ENCODE measurements at regions not wholly inside any gene's neighbourhood (a gene's known extent, or its start where the extent isn't known, plus 50 kb on each side); places are given as distances from the start of the nearest gene placed in this dataset.
"Not testable (repeated sequence)": the region's sequence is repeated elsewhere in the genome, so short reads cannot be mapped to it uniquely, and the experiment has no call there.

DNA sequence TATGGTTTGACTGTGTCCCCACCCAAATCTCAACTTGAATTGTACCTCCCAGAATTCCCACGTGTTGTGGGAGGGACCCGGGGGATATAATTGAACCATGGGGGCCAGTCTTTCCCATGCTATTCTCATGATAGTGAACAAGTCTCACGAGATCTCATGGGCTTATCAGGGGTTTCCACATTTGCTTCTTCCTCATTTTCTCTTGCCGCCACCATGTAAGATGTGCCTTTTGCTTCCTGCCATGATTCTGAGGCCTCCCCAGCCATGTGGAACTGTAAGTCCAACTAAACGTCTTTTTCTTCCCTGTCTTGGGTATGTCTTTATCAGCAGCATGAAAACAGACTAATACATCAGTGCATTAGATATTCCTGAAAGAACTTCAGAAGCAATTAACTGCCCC, 177.7 kb upstream of the PRSS58 start:
- DNase-seq, result not testable (repeated sequence)

DNA sequence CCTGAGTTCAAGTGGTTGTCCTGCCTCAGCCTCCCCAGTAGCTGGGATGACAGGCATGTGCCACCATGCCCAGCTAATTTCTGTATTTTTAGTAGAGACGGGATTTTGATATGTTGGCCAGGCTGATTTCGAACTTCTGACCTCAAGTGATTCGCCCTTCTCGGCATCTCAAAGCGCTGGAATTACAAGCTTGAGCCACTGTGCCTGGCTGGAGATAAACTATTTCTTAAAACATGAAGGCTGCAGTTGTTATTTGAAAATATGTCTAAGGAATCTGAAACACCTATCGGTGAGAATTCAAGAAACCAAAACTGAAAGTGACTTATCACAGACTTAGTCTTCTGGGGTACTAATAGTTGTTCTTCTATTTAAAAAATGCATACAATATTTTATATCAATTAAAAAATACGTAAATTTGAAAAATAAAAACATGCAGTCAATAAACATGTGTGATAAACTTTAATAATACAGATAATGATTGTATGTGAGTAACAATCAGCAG, 176.9 kb upstream of the PRSS58 start:
- no peak for DNase-seq

DNA sequence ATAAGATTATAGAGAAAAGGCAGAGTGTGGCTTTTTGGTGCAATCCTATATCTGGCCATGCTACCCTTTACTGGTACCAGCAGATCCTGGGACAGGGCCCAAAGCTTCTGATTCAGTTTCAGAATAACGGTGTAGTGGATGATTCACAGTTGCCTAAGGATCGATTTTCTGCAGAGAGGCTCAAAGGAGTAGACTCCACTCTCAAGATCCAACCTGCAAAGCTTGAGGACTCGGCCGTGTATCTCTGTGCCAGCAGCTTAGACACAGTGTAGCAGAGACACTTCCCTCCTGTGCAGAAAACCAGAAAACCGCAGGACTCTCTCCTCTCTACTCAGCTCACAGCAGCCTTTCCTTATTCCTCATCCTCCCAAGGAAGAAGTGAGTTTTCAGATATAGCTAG, 176.3 kb upstream of the PRSS58 start:
- not testable (repeated sequence) for DNase-seq

DNA sequence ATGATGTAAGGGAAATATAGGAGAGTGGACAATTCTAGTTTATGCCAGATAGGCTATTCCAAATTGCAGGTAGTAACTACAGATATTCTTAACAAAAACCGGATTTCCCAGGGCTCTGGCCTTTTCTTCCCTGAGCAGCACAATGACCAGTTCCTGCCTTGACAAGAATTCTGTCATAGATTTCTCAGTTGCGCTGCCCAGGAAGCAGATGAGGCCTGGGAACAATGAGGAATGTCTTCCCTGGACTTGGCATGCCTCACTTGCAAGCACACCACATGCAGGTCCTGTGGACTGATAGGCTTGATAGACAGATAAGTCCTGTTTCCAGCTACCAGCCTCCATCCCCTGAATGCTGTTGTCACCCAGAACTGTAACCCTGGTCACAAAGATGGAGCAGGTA, 174.5 kb upstream of the PRSS58 start:
- no peak for DNase-seq

DNA sequence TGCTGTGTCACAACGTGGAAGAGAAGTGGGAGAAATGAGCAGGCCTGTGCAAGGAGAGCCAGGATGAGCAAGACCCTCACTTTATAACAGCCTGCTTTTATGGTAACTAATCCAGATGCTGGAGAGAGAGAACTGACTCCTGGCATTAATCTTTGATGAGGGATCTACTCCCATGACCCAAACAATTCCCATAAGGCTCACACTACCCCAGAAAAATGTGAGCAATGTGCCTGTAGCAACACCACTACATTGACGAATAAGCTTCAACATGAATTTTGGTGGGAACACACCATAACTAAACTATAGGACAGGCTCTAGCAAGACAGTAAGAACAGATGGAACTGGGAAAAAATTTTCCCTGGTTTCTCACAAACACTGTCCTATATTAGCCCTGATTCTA, 173.6 kb upstream of the PRSS58 start:
- DNase-seq, result no peak

DNA sequence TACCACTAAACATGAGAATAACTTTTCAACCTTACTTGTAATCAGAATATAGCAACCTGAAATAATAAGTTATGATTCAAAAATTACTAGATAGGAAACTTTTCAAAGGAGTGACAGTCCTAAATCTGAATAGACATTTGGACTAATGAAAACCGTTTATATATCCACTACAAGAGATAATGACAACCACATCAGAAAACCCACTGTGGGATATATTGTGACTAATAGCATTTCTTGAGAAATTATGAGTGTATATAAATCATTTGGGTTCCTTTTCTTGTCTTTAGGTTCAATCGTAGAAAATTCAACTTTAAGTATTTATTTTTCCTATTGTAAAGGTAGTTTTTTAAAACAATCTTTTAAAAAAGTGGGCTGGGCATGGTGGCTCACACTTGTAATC, 170.2 kb upstream of the PRSS58 start:
- no peak for DNase-seq

DNA sequence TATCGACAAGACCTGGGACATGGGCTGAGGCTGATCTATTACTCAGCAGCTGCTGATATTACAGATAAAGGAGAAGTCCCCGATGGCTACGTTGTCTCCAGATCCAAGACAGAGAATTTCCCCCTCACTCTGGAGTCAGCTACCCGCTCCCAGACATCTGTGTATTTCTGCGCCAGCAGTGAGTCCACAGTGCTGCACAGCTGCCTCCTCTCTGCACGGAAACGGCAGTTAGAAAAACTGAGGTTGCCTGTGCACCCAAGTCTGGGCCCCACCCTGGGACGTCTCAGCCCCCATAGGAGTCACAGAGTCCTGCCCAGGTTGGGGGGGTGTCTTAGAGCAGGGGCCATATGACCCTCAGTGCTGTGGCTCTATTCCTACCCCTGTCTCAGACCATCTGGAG, 167.4 kb upstream of the PRSS58 start:
- DNase-seq, result no peak

DNA sequence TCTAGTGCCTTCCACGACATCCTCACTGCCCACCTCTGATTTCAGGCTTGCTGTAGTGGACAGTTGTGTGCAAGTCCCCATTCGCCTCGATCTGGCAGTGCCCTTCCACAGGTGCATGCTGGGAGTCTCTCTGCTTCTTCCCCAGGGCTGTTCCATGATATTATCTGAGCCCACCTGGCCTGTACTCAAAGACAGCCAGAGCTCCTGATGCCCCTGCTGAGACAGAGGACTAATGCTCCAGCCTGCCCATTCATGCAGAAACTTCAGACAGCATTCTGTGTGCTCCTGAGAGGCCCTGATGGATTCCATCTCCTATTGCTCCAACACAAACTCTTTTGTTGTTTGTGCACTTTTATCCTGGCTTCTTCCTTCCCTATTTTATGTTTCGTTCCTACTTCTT, 164.8 kb upstream of the PRSS58 start:
- DNase-seq, result no peak

DNA sequence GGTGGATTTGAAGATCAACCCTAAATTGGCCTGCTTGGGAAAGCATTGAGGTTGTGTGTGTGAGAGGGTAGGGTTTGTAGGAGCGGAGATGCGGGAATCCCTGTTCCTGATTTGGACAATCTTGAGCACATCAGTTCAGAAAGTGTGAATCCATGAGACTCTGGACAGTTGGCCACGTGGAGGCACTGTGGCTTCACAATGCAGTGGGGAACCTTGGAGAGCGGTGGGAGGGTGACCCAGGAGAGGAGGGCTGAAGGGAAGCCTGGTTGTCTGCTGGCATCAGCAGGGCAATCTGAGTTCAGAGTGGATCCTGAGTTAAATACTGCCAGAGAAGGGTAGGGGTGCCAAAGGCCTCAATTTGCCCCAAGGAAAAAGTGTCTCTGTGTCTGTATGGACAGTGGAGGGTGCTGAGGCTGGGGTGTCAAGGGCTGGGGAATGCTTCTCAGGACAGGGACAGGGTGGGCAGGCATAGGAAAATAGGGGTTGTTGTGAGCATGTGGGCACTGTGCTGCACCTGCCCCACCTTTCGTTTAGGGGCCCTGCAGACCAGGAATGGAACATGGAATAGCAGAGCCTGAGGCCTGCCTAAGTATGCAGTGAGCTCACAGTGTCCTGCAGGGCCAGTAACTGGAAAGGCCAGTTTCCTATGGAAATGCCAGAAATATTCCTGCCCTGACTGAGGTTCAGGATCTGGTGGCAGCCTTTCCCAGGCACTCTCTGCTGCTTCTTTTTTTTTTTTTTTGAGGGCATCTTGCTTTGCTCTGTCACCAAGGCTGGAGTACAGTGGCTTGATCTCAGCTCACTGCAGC, 162.9 kb upstream of the PRSS58 start:
- DNase-seq, result peak; percentile 50

DNA sequence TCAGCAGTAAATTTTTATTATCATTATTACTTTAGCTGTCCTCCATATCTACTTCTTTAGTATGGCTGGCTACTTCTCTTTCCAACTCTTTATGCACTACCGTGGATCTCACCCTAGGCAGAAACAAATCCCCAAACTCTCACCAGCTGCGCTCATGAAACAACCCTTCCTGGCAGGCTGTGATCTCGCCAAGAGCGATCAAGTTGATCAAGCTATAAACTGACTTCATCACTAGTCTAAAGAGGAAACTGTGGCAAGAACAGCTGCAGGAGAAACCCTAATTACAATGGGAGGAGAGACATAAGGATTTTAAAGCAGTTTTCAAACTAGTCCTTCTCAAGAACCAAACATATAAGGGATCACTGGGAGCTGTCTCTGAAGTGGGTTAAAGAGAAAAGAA, 160.5 kb upstream of the PRSS58 start:
- no peak for DNase-seq

DNA sequence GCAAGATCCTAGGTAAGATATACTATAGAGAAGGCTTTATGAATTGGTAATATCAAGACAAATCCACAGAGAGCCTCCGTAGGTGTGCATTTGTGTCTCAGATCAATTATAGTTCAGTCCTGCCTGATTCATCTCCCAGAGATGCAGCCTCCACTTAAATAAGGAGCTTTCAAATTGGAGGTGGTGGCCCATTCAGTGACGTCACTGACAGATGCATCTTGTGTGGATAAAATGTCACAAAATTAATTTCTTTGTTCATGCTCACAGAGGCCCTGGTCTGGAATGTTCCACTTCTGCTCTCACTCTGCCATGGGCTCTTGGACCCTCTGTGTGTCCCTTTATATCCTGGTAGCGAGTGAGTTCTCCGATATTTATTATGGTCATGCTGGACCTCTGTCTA, 157.1 kb upstream of the PRSS58 start:
- DNase-seq, result no peak

DNA sequence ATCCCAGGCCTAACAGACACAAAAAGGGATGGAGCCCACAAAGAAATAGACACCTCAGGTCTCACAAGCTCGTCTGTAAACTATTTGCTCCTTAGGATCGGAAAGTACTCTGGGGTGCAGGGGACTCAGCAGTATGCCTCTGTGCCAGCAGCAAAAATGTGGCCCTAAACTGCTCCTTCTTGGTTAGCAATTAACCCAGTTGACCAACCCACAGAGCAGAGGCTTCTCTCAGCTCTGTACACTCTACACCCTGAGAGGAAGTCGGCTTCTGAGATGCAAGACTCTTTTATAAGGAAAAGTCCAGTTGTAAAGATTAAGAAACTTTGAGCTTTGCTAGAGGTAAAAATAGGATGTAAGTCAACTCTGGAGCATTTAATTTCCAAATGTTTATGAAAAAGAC, 156.3 kb upstream of the PRSS58 start:
- no peak for DNase-seq

DNA sequence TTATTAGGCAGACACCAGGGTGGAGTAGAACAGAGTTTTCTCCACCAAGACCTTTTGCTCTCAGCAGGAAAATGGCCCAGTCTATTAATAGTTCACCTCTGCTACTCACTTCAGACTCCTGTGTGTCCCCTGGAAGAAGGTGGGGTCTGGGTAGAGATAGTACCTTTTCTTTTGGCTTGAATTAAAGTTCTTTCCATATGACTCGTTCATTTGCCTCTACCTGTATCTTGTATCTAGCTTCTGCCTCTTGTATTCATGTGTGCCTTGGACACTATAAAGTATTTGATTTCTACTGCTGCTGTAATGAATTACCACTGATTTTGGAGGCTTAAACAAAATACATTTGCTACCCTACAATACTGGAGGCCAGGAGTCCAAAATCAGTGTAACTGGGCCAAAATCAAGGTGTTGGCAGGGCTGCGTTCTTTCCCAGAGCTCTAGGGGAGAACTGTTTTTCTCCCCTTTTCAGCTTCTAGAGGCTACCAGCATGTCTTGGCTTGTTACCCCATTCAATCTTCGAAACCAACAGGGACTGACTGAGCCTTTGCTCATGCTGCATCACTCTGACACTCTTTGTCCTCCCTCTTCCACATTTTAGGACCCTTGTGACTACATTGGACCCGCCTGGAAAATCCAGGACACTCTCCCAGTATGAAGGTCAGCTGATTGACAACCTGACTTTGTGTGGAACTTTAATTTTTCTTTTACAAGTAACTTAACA, 155.6 kb upstream of the PRSS58 start:
- DNase-seq, result no peak

DNA sequence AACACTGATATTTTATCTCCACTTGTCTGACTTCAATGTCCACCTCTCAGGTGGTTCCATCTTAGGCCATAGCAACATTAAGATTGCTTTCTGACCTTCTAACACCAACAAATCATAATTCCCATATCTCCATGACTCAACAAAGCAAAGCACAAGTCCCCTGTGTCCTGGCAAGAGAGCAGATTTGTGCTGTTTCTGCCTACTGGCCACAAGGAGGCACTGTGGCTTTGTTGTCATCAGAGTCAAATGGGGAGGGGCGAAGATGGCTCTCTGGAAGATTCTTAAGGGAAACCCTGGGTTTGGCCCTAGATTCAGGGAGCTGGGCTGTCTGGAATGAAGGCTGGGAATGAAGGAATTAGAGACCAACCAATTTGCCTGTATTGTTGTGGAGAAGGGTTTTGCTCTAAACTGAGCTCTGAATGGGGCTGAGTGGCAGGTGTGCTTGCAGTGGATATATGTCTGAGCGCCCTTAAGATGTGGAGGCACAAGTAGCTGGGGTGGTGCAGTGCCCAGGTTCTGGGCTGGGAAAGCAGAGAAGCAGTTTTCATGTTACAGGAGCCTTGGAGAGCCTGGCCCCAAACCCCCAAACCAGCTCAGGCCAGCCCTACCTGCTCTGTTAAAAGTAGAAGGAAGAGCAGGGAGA, 154.8 kb upstream of the PRSS58 start:
- peak; percentile 70 for DNase-seq

DNA sequence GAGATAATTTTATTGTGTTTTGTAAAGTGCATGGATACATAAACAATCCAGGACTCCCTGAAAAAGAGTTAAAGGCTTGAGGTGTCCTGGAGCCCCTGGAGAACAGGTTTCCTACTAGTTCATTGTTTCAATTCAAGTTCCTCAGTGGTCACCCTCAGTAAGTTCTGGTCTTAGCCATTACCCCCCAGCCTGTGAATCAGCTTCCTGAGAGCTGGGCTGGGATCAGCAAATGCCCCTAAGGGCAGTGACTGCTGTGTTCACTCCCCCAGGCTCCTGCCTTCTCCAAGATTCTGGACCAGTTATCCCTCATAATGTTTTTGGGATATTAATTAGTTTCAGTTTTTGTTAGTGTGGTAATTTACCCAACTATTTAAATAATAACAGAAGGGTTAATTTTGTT, 151.6 kb upstream of the PRSS58 start:
- DNase-seq, result no peak

DNA sequence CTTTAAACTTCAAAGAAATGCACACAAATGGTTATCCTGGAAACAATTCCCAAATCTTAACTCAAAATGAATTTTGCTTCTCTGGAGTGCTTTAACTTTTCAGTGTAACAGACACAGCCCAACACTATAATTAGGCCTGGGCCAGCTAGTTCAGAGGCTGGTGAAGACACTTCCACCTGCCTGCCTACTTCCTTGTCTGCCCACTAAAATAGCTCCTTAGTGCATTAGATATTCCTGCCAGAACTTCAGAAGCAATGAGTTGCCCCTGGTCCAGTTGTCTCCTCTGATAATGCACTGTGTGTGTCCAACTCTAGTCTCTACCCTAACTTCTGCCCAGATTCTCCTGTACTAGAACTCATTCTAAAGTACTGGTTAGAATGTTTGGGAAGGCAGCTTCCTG, 150.9 kb upstream of the PRSS58 start:
- DNase-seq, result no peak

DNA sequence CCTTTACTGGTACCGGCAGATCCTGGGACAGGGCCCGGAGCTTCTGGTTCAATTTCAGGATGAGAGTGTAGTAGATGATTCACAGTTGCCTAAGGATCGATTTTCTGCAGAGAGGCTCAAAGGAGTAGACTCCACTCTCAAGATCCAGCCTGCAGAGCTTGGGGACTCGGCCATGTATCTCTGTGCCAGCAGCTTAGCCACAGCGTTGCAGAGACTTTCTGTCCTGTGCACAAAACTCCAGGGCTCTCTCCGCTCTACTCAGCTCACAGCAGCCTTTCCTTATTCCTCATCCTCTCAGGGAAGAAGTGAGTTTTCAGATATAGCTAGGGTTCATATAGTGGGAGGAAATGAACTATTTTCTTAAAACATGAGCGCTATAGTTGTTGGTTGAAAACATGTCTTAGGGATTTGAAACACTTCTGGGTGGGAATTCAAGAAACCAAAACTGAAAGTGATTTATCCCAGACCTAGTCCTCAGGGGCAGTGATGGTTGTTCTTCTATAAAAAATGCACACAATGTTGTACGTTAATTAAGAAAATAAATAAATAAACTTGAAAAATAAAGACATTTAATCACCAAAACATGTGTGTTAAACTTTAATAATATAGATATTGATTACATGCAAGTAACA, 150.2 kb upstream of the PRSS58 start:
- no peak for DNase-seq

DNA sequence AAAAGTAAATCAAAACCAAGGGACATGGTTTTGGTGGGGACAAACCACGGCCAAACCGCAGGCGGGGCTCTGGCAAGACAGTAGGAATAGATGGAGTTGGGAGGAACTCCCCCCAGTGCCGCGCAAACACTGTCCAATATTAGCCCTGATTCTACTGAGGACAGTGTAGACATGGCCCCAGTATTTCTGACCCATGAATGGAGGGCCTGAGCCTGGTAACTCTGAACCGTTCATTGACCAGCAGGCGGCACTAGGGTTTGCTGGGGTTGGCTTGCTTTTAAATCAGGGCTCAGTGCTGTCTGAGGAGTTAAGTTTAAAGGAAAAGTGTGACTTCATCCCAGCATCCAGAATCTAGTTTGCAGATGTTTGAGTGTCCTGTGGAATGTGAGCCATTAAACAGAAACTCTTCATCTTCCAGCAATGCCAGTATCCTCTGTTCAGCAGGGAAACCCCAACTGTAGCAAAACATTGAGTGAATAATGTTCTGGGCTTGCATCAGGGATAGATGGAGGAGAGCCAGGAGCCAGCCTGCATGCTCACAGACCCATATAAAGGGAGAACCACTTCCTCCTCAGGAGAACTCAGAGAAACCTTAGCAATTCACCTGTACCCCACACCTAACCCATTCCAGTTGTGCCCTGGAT, 147.4 kb upstream of the PRSS58 start:
- no peak for DNase-seq

DNA sequence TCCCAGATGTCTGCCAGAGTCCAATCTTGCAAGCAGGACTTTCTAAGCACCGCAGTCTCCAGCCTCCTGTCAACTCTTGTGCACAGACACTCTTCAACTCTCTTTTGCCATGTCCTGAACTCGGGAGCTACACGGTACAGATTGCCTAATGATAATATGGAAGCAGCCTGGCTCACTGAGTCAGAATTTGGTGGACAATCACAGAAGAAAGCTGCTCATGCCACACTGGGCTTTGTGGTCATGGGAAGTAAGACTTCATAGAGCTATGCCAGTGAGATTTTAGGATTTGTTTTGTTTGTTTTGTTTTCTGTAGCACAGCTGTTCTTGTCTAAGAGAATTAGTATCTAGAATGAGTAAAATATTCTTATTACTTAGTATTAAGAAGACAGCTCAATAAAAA, 144.1 kb upstream of the PRSS58 start:
- DNase-seq, result no peak

DNA sequence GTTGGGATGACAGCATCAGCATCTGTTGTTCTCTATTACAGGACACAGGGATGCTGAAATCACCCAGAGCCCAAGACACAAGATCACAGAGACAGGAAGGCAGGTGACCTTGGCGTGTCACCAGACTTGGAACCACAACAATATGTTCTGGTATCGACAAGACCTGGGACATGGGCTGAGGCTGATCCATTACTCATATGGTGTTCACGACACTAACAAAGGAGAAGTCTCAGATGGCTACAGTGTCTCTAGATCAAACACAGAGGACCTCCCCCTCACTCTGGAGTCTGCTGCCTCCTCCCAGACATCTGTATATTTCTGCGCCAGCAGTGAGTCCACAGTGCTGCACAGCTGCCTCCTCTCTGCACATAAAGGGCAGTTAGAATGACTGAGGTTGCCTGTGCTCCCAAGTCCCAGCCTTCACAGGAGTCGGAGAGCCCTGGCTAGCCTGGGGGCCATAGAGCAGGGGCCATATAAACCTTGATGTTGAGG, 142.2 kb upstream of the PRSS58 start:
- DNase-seq, result no peak

DNA sequence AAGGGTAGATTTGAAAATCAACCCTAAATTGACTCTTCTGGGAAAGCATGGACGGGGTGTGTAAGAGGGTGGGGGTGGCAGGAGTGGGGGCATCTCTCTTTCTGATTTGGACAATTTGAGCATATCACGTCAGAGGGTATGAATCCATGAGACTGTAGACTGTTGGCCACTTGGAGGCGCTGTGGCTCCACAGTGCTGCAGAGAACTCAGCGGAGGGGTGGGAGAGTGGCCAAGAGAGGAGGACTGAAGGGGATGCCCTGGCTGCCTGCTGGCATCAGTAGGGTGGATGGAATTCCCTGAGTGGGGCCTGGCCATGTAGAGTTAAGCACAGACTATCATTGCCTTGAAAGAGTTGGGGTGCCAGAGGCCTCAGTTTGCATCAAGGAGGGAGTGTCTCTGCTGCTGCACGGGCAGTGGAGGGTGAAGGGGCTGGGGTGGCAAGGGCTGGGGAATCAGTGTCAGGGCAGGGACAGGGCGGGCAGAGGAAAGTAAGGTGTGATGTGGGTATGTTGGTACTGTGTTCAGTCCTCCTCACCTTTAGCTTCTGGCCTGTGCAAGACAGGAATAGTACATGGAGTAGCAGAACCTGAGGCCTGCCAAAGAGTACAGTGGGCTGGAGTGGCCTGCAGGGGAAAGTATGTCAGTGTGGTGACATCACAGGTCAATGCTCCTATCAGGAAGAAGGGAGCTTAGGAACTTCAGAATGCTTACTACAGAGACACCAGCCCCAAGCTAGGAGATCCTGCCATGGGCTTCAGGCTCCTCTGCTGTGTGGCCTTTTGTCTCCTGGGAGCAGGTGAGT, 133.5 kb upstream of the PRSS58 start:
- DNase-seq, result peak; percentile 20

DNA sequence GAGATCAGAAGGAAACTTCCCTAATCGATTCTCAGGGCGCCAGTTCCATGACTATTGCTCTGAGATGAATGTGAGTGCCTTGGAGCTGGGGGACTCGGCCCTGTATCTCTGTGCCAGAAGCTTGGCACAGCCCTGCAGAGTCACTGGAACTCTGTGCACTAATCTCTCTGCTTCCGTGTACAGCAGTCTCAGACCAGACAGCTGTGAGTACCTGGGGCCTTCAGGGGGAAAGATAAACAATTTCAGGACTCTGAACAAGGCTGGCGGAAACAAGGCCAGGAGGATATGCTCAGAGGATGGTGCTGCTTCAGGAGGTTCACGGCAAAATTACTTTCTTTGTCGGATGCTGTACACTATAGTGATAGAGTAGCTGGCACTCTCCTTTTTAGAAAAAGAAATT, 131.7 kb upstream of the PRSS58 start:
- no peak for DNase-seq

Measured in HCEC 1CT (cell line).